ENCODE measurements at regions not wholly inside any gene's neighbourhood (a gene's known extent, or its start where the extent isn't known, plus 50 kb on each side); places are given as distances from the start of the nearest gene placed in this dataset.

GRCh38 chr3:64293121-64293520 is 67.9 kb upstream of the PRICKLE2 start:
- H3K9ac ChIP-seq: no peak overlapping the region
- H3K9me3 Mint-ChIP-seq: peaks cover 11% of the 10 kb centered on the region
- H3K4me3 ChIP-seq: no peak overlapping the region
- no peaks in the 10 kb centered on the region for H3F3A ChIP-seq (ENCODE audit: low read depth)
- H3K27ac ChIP-seq: no peak overlapping the region
- no peaks in the 10 kb centered on the region for H3K4me1 ChIP-seq
- no peaks in the 10 kb centered on the region for H3K36me3 Mint-ChIP-seq
- H3K27ac Mint-ChIP-seq: no peak overlapping the region
- no peak for DNase-seq (ENCODE audit: low spot score)
- H3K9me3 ChIP-seq (ENCODE audit: low read depth): no peaks in the 10 kb centered on the region
- no peaks in the 10 kb centered on the region for H3K27me3 ChIP-seq
- H3K27me3 Mint-ChIP-seq (ENCODE audit: insufficient read depth, low read depth): peaks cover 2% of the 10 kb centered on the region
- H3K4me1 Mint-ChIP-seq: no peaks in the 10 kb centered on the region
- TF ChIP-seq EZH2 (IDR thresholded peaks at IDR 0.05) (no peak), EZH2phosphoT487 (IDR thresholded peaks at IDR 0.05) (no peak), CTCF (IDR thresholded peaks at IDR 0.05) (no peak)
- no peaks in the 10 kb centered on the region for H4K20me1 ChIP-seq (ENCODE audit: low read depth)
- H3K36me3 ChIP-seq: no peaks in the 10 kb centered on the region
- no peak overlapping the region for H3K4me3 Mint-ChIP-seq
- H2AFZ ChIP-seq (replicated peaks): no peak overlapping the region
- no peaks in the 10 kb centered on the region for H3K79me2 ChIP-seq (ENCODE audit: low read depth)
- no peak overlapping the region for H3K4me2 ChIP-seq

GRCh38 chr3:64291956-64292355 is 66.7 kb upstream of the PRICKLE2 start:
- Mint-ChIP-seq H3K4me1 (no peaks in the 10 kb centered on the region), H3K36me3 (no peaks in the 10 kb centered on the region), H3K27ac (no peak overlapping the region), H3K27me3 (ENCODE audit: insufficient read depth, low read depth) (peaks cover 2% of the 10 kb centered on the region), H3K9me3 (peaks cover 3% of the 10 kb centered on the region), H3K4me3 (no peak overlapping the region)
- Histone ChIP-seq H3K4me3 (no peak overlapping the region), H3K4me2 (no peak overlapping the region), H3K79me2 (ENCODE audit: low read depth) (no peaks in the 10 kb centered on the region), H2AFZ (replicated peaks) (no peak overlapping the region), H3F3A (ENCODE audit: low read depth) (no peaks in the 10 kb centered on the region), H3K9me3 (ENCODE audit: low read depth) (no peaks in the 10 kb centered on the region), H3K4me1 (no peaks in the 10 kb centered on the region), H3K9ac (no peak overlapping the region), H3K27ac (no peak overlapping the region), H4K20me1 (ENCODE audit: low read depth) (no peaks in the 10 kb centered on the region), H3K27me3 (no peaks in the 10 kb centered on the region), H3K36me3 (no peaks in the 10 kb centered on the region)
- no peak for TF ChIP-seq CTCF (IDR thresholded peaks at IDR 0.05)
- TF ChIP-seq EZH2 (IDR thresholded peaks at IDR 0.05): no peak
- no peak for TF ChIP-seq EZH2phosphoT487 (IDR thresholded peaks at IDR 0.05)
- DNase-seq (ENCODE audit: low spot score): no peak

- Histone ChIP-seq H4K20me1 (ENCODE audit: low read depth) (no peaks in the 10 kb centered on the region), H3K9me3 (ENCODE audit: low read depth) (no peaks in the 10 kb centered on the region), H3F3A (ENCODE audit: low read depth) (no peaks in the 10 kb centered on the region), H3K27me3 (no peaks in the 10 kb centered on the region), H3K27ac (no peak overlapping the region), H3K36me3 (no peaks in the 10 kb centered on the region), H3K79me2 (ENCODE audit: low read depth) (no peaks in the 10 kb centered on the region), H3K4me1 (no peaks in the 10 kb centered on the region), H3K9ac (no peak overlapping the region), H2AFZ (replicated peaks) (no peak overlapping the region), H3K4me2 (no peak overlapping the region), H3K4me3 (no peak overlapping the region)
- H3K4me3 Mint-ChIP-seq: no peak overlapping the region
- TF ChIP-seq EZH2 (IDR thresholded peaks at IDR 0.05): no peak
- no peak for TF ChIP-seq EZH2phosphoT487 (IDR thresholded peaks at IDR 0.05)
- no peak for TF ChIP-seq CTCF (IDR thresholded peaks at IDR 0.05)
- H3K4me1 Mint-ChIP-seq: no peaks in the 10 kb centered on the region
- H3K27ac Mint-ChIP-seq: no peak overlapping the region
- H3K36me3 Mint-ChIP-seq: no peaks in the 10 kb centered on the region
- H3K27me3 Mint-ChIP-seq (ENCODE audit: insufficient read depth, low read depth): peaks cover 2% of the 10 kb centered on the region
- no peak for DNase-seq (ENCODE audit: low spot score)
- H3K9me3 Mint-ChIP-seq: no peaks in the 10 kb centered on the region
These were observed 66.1 kb upstream of the PRICKLE2 start for GRCh38 chr3:64291345-64291744.

GRCh38 chr3:64290864-64291263 is 65.6 kb upstream of the PRICKLE2 start:
- H3K4me3 ChIP-seq: no peak overlapping the region
- no peak overlapping the region for H3K4me3 Mint-ChIP-seq
- H3K27me3 ChIP-seq: no peaks in the 10 kb centered on the region
- no peaks in the 10 kb centered on the region for H3K9me3 Mint-ChIP-seq
- H3K9me3 ChIP-seq (ENCODE audit: low read depth): no peaks in the 10 kb centered on the region
- no peak overlapping the region for H3K4me2 ChIP-seq
- no peaks in the 10 kb centered on the region for H4K20me1 ChIP-seq (ENCODE audit: low read depth)
- no peak overlapping the region for H3K27ac ChIP-seq
- H3K4me1 ChIP-seq: no peaks in the 10 kb centered on the region
- peaks cover 2% of the 10 kb centered on the region for H3K27me3 Mint-ChIP-seq (ENCODE audit: insufficient read depth, low read depth)
- no peak for DNase-seq (ENCODE audit: low spot score)
- H3K4me1 Mint-ChIP-seq: no peaks in the 10 kb centered on the region
- H3K36me3 Mint-ChIP-seq: no peaks in the 10 kb centered on the region
- H3K36me3 ChIP-seq: no peaks in the 10 kb centered on the region
- TF ChIP-seq EZH2phosphoT487 (IDR thresholded peaks at IDR 0.05): no peak
- H3K79me2 ChIP-seq (ENCODE audit: low read depth): no peaks in the 10 kb centered on the region
- H3K27ac Mint-ChIP-seq: no peak overlapping the region
- H3K9ac ChIP-seq: no peak overlapping the region
- H2AFZ ChIP-seq (replicated peaks): no peak overlapping the region
- no peaks in the 10 kb centered on the region for H3F3A ChIP-seq (ENCODE audit: low read depth)
